Stimulated activated CD8-positive, alpha-beta memory T cell treated with anti-CD3 and anti-CD28 coated beads, Interleukin-2, amount 100 ng/mL, for 1 hour (primary cell): ENCODE measurements at regions not wholly inside any gene's neighbourhood (a gene's known extent, or its start where the extent isn't known, plus 50 kb on each side); places are given as distances from the start of the nearest gene placed in this dataset.

ENCODE experiments used
- DNase-seq, 2 donors: peaks; one replicate each; pipeline ENCODE4 v3.0.0-alpha.2; 2020; ENCODE audit warnings: low read depth in 2 of 2

- no peak for DNase-seq
These were observed 190.4 kb upstream of the HDAC4 start for GRCh38 chr2:239590995-239591915.

- no peak for DNase-seq
These were observed 189.5 kb upstream of the HDAC4 start for GRCh38 chr2:239590276-239590675.

GRCh38 chr2:239589833-239590232, 189.0 kb upstream of the HDAC4 start:
- no peak for DNase-seq

- no peak for DNase-seq
These were observed 188.5 kb upstream of the HDAC4 start for GRCh38 chr2:239589270-239589825.

- DNase-seq = no peak
These were observed 187.8 kb upstream of the HDAC4 start for GRCh38 chr2:239588451-239589269.

GRCh38 chr2:239587841-239588240, 187.0 kb upstream of the HDAC4 start:
- DNase-seq = no peak

- DNase-seq = no peak
These were observed 186.5 kb upstream of the HDAC4 start for GRCh38 chr2:239587311-239587731.

GRCh38 chr2:239586651-239587310, 186.0 kb upstream of the HDAC4 start:
- DNase-seq = no peak

- no peak for DNase-seq
These were observed 184.6 kb upstream of the HDAC4 start for GRCh38 chr2:239585422-239585821.

GRCh38 chr2:239584986-239585385, 184.2 kb upstream of the HDAC4 start:
- DNase-seq = no peak

- no peak for DNase-seq
These were observed 183.3 kb upstream of the HDAC4 start for GRCh38 chr2:239583879-239584859.

- no peak for DNase-seq
These were observed 182.5 kb upstream of the HDAC4 start for GRCh38 chr2:239583171-239583878.

- DNase-seq = no peak
These were observed 181.7 kb upstream of the HDAC4 start for GRCh38 chr2:239582476-239582875.

- no peak for DNase-seq
These were observed 180.6 kb upstream of the HDAC4 start for GRCh38 chr2:239581352-239581901.

- DNase-seq = no peak
These were observed 179.3 kb upstream of the HDAC4 start for GRCh38 chr2:239580199-239580527.

GRCh38 chr2:239579524-239580198, 178.8 kb upstream of the HDAC4 start:
- no peak for DNase-seq

GRCh38 chr2:239579081-239579480, 178.3 kb upstream of the HDAC4 start:
- DNase-seq = no peak

GRCh38 chr2:239578381-239578780, 177.6 kb upstream of the HDAC4 start:
- no peak for DNase-seq

GRCh38 chr2:239577935-239578334, 177.1 kb upstream of the HDAC4 start:
- DNase-seq = no peak
